Esophagus squamous epithelium (tissue), 5 donors: ENCODE measurements at regions not wholly inside any gene's neighbourhood (a gene's known extent, or its start where the extent isn't known, plus 50 kb on each side); places are given as distances from the start of the nearest gene placed in this dataset.

Experiments
- DNase-seq: peaks from one replicate; lab custom pipeline; 2025; lab: John Stamatoyannopoulos, UW
- H3K27ac ChIP-seq, 4 donors: fragments of 200-600 bp; sonication (generic); one replicate each; pipeline ENCODE4 v1.5.1; 2016 to 2019; ENCODE audit warnings: mild to moderate bottlenecking in 1 of 4
- H3K27me3 ChIP-seq, 4 donors: fragments of 200-600 bp; sonication (generic); 1 replicate in 3 of 4; 2 replicates in 1 of 4; pipeline versions ENCODE4 v1.5.1 to v1.6.0; 2017 to 2021; ENCODE audit warnings: antibody characterized with exemption in 1 of 4
- H3K36me3 ChIP-seq, 3 donors: fragments of 200-600 bp; sonication (generic); one replicate each; pipeline ENCODE4 v1.5.1; 2016 to 2019
- H3K4me1 ChIP-seq, 3 donors: fragments of 200-600 bp; sonication (generic); one replicate each; pipeline ENCODE4 v1.5.1; 2017 to 2019
- H3K4me3 ChIP-seq, 4 donors: fragments of 200-600 bp; sonication (generic); 1 replicate in 3 of 4; 2 replicates in 1 of 4; pipeline ENCODE4 v1.5.1; 2016 to 2019; ENCODE audit warnings: mild to moderate bottlenecking in 2 of 4, moderate library complexity in 1 of 4
- H3K9me3 ChIP-seq, 3 donors: fragments of 200-600 bp; sonication (generic); one replicate each; pipeline ENCODE4 v1.5.1; 2016 to 2019
- CTCF ChIP-seq, 6 experiments: fragments of 450-650 bp in 4 of 6; fragments of 200-600 bp in 2 of 6; sonication (generic) in 2 of 6; IDR thresholded peaks; one replicate each; pipeline ENCODE4 v1.5.1; 2016 to 2019; ENCODE audit warnings: antibody characterized with exemption in 6 of 6, mild to moderate bottlenecking in 4 of 6, moderate library complexity in 4 of 6
- POLR2A ChIP-seq, 4 donors: fragments of 450-650 bp; IDR thresholded peaks; one replicate each; pipeline ENCODE4 v1.6.1; 2017; ENCODE audit warnings: antibody characterized with exemption in 4 of 4, mild to moderate bottlenecking in 4 of 4, moderate library complexity in 3 of 4
- WGBS, 2 donors: methylation state at CpG; one replicate each; pipeline ENCODE4 v1.1.5; 2018; 5-methylcytosine and 5-hydroxymethylcytosine counted together
- intact Hi-C: fragments of 100-400 bp; cut with DNase I; formaldehyde crosslinking; loops from one replicate; pipeline ENCODE4 v1.15.0; 2022
- donor health status: DM: yes; HTN: yes; CAD: no.

- DNase-seq: no peak
- intact Hi-C loops: no loop called here
- WGBS, 2 donors: 78 to 83% methylated on average over 11 of the region's 11 CpGs
- TF ChIP-seq POLR2A (IDR thresholded peaks at IDR 0.05) (no peak), CTCF (IDR thresholded peaks at IDR 0.05) (no peak)
- Histone ChIP-seq H3K27me3 (no peaks in the 10 kb centered on the region), H3K9me3 (no peaks in the 10 kb centered on the region), H3K4me1 (peaks cover 0 to 10% (median 4%) of the 10 kb centered on the region in 3 donors), H3K27ac (peak overlapping the region in 1 of 4 donors; percentile 11), H3K4me3 (no peak overlapping the region), H3K36me3 (no peaks in the 10 kb centered on the region)
Observed at GRCh38 chr6:105850261-105851112, 235.6 kb upstream of the PRDM1 start.

- Histone ChIP-seq H3K27ac (no peak overlapping the region), H3K27me3 (no peaks in the 10 kb centered on the region), H3K9me3 (no peaks in the 10 kb centered on the region), H3K4me1 (peaks cover 0 to 10% (median 4%) of the 10 kb centered on the region in 3 donors), H3K36me3 (no peaks in the 10 kb centered on the region), H3K4me3 (no peak overlapping the region)
- DNase-seq: no peak
- intact Hi-C loops: no loop called here
- TF ChIP-seq POLR2A (IDR thresholded peaks at IDR 0.05): no peak
- TF ChIP-seq CTCF (IDR thresholded peaks at IDR 0.05): no peak
- WGBS, 2 donors: 78 to 82% methylated on average over 5 of the region's 6 CpGs
Observed at GRCh38 chr6:105849746-105850145, 236.4 kb upstream of the PRDM1 start.

- Histone ChIP-seq H3K4me1 (peaks cover 0 to 14% (median 4%) of the 10 kb centered on the region in 3 donors), H3K36me3 (no peaks in the 10 kb centered on the region), H3K4me3 (no peak overlapping the region), H3K27me3 (no peaks in the 10 kb centered on the region), H3K9me3 (no peaks in the 10 kb centered on the region), H3K27ac (no peak overlapping the region)
- DNase-seq: no peak
- intact Hi-C loops: no loop called here
- TF ChIP-seq POLR2A (IDR thresholded peaks at IDR 0.05) (no peak), CTCF (IDR thresholded peaks at IDR 0.05) (no peak)
Observed at GRCh38 chr6:105847433-105847832, 238.7 kb upstream of the PRDM1 start.

GRCh38 chr6:105844275-105844883 is 241.8 kb upstream of the PRDM1 start:
- H3K4me1 ChIP-seq: peaks cover 0 to 4% (median 0%) of the 10 kb centered on the region in 3 donors
- H3K27ac ChIP-seq: peak overlapping the region in 1 of 4 donors; percentile 27
- H3K27me3 ChIP-seq: no peaks in the 10 kb centered on the region
- DNase-seq: no peak
- no peaks in the 10 kb centered on the region for H3K36me3 ChIP-seq
- 54 to 79% methylated on average over 7 of the region's 7 CpGs for WGBS, 2 donors
- no peaks in the 10 kb centered on the region for H3K9me3 ChIP-seq
- TF ChIP-seq POLR2A (IDR thresholded peaks at IDR 0.05): no peak
- no peak for TF ChIP-seq CTCF (IDR thresholded peaks at IDR 0.05)
- H3K4me3 ChIP-seq: no peak overlapping the region
- intact Hi-C loops: no loop called here

GRCh38 chr6:105839266-105839665 is 246.9 kb upstream of the PRDM1 start:
- intact Hi-C loops: no loop called here
- Histone ChIP-seq H3K27me3 (no peaks in the 10 kb centered on the region), H3K27ac (no peak overlapping the region), H3K4me3 (no peak overlapping the region), H3K9me3 (no peaks in the 10 kb centered on the region), H3K4me1 (peaks cover 0 to 13% (median 4%) of the 10 kb centered on the region in 3 donors), H3K36me3 (no peaks in the 10 kb centered on the region)
- TF ChIP-seq POLR2A (IDR thresholded peaks at IDR 0.05) (no peak), CTCF (IDR thresholded peaks at IDR 0.05) (no peak)
- DNase-seq: no peak
